ENCODE measurements at regions not wholly inside any gene's neighbourhood (a gene's known extent, or its start where the extent isn't known, plus 50 kb on each side); places are given as distances from the start of the nearest gene placed in this dataset.
"Not testable (repeated sequence)": the region's sequence is repeated elsewhere in the genome, so short reads cannot be mapped to it uniquely, and the experiment has no call there.

DNA sequence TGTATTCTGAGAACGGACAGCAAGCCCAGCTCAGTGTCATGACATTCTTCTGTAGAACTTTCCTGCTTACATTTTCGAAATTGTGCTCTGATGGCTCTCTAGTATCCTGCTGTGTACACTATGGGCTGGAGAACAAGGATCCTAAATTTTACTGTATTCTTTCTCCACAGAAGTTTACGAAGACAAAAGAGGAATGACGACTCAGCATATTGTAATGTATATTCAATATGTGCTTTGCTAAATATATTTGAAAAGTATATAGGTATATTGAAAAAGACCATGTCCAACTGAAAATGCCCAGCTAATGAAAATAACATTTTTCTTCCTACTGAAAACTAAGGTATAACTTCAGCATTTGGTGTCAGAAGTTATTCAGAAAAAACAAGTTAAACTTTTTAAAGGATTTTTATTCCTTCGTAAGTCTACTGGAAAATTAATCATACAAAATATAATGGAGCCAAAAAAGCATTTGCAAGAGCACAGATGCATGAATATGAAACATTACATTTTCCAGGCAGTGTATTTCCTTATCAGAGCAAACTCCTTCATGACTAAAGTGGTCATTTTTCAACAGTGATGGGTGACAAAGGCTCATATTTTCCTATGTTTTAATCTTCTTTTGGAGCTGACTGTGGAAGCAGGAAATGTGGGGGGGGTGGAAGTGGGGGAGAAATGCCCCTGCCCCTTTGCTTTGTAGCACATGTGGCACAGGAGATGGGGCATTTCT, 143.8 kb upstream of the THUMPD2 start:
- no peak for DNase-seq
- no peak overlapping the region for H3K27ac Mint-ChIP-seq
- peaks cover 41% of the 10 kb centered on the region for H3K4me1 Mint-ChIP-seq
- peaks cover 3% of the 10 kb centered on the region for H3K27me3 Mint-ChIP-seq
- no peak overlapping the region for H3K4me3 Mint-ChIP-seq
- H3K9me3 Mint-ChIP-seq, result no peaks in the 10 kb centered on the region
- no peak for ATAC-seq

GRCh38 chr2:39920307-39920801, 141.3 kb upstream of the THUMPD2 start:
- Mint-ChIP-seq H3K27me3 (no peaks in the 10 kb centered on the region), H3K27ac (peak overlapping the region; percentile 23 to 85), H3K4me3 (peak overlapping the region; percentile 59 to 75), H3K9me3 (no peaks in the 10 kb centered on the region), H3K4me1 (peaks cover 48% of the 10 kb centered on the region)
- DNase-seq (peak in 1 of 2 donors; percentile 26), ATAC-seq (peak; percentile 58)

GRCh38 chr2:39919511-39920306, 140.7 kb upstream of the THUMPD2 start:
- peaks cover 48% of the 10 kb centered on the region for H3K4me1 Mint-ChIP-seq
- DNase-seq, result peak in 1 of 2 donors; percentile 35
- ATAC-seq, result peak; percentile 91
- peak overlapping the region; percentile 45 to 53 for H3K27ac Mint-ChIP-seq
- H3K27me3 Mint-ChIP-seq, result no peaks in the 10 kb centered on the region
- H3K4me3 Mint-ChIP-seq, result peak overlapping the region; percentile 59 to 75
- H3K9me3 Mint-ChIP-seq, result no peaks in the 10 kb centered on the region

- Mint-ChIP-seq H3K27ac (peak overlapping the region in 1 of 2 donors; percentile 48), H3K4me3 (peak overlapping the region in 1 of 2 donors; percentile 52), H3K9me3 (no peaks in the 10 kb centered on the region)
These were observed 139.8 kb upstream of the THUMPD2 start for GRCh38 chr2:39918886-39919285.

DNA sequence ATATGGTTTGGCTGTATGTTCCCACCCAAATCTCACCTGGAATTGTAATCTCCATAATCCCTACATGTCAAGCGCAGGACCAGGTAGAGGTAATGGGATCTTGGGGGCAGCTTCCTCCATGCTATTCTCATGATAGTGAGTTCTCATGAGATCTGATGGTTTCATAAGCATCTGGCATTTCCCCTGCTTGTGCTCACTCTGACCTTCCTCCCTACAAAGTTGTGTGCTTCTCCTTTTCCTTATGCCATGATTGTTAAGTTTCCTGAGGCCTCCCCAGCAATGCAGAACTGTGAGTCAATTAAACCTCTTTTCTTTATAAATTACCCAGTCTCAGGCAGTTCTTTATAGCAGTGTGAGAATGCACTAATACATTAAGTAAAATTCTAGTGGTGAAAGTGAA, 138.3 kb upstream of the THUMPD2 start:
- H3K27me3 Mint-ChIP-seq, H3K4me3 Mint-ChIP-seq, DNase-seq, H3K9me3 Mint-ChIP-seq, ATAC-seq, H3K27ac Mint-ChIP-seq: not testable (repeated sequence)
- H3K4me1 Mint-ChIP-seq, result peaks cover 48% of the 10 kb centered on the region

More at GRCh38 chr2:39918886-39919285, 139.8 kb upstream of the THUMPD2 start:
- DNase-seq, result no peak
- Mint-ChIP-seq H3K27me3 (no peaks in the 10 kb centered on the region), H3K4me1 (peaks cover 50% of the 10 kb centered on the region)
- ATAC-seq, result no peak

GRCh38 chr2:39914949-39915348, 135.9 kb upstream of the THUMPD2 start:
- H3K4me3 Mint-ChIP-seq, result no peak overlapping the region
- peaks cover 29% of the 10 kb centered on the region for H3K4me1 Mint-ChIP-seq
- H3K27me3 Mint-ChIP-seq, result peaks cover 8% of the 10 kb centered on the region
- H3K27ac Mint-ChIP-seq, result no peak overlapping the region
- ATAC-seq (no peak), DNase-seq (no peak)
- no peaks in the 10 kb centered on the region for H3K9me3 Mint-ChIP-seq

DNA sequence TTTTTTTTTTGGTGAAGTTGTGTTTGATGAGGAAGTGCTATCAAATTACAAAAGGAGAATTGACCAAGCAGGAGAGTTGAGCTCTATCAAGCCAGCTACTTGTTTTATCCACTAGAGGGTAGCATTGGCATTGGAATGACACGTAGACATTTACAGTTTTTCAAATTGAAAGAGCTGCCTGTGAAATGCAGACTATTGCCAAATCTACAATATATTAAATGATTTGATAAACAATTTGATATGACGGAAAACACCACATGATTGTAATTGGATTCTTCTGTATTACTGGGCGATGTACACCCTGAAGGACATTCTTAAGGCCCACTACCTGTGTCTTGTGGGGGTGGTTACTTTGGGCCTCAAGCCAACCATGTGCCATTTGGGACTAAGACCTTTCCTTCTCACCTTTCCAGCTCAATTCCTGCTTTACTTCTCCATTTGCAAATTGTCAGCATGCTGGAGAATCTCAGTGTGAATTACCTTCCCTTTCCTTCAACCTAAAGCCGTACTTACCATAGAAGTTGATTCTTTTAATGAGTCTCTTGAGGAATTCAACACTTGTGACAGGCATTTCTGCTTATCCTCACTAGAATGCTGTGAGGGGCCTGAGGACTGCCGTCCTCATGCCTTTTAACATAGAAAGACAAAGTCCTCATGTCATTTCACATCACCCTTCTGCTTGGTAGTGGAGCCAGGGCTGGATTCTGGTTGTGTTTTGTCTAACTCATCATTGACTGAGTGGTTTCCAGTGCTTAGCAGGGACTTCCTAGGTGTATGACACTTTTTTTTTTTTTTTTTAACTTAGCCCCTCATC, 134.8 kb upstream of the THUMPD2 start:
- peak; percentile 75 for ATAC-seq
- peaks cover 20% of the 10 kb centered on the region for H3K4me1 Mint-ChIP-seq
- no peaks in the 10 kb centered on the region for H3K9me3 Mint-ChIP-seq
- DNase-seq, result peak in 1 of 2 donors; percentile 21
- peaks cover 19% of the 10 kb centered on the region for H3K27me3 Mint-ChIP-seq
- H3K4me3 Mint-ChIP-seq, result no peak overlapping the region
- peak overlapping the region in 1 of 2 donors; percentile 90 for H3K27ac Mint-ChIP-seq

GRCh38 chr2:39902103-39902502, 123.0 kb upstream of the THUMPD2 start:
- no peak overlapping the region for H3K27ac Mint-ChIP-seq
- H3K4me1 Mint-ChIP-seq, result no peaks in the 10 kb centered on the region
- ATAC-seq (peak; percentile 61), DNase-seq (no peak)
- peaks cover 9% of the 10 kb centered on the region for H3K27me3 Mint-ChIP-seq
- no peak overlapping the region for H3K4me3 Mint-ChIP-seq
- H3K9me3 Mint-ChIP-seq, result no peaks in the 10 kb centered on the region

GRCh38 chr2:39898934-39899333, 119.9 kb upstream of the THUMPD2 start:
- Mint-ChIP-seq H3K4me3 (no peak overlapping the region), H3K27ac (no peak overlapping the region), H3K9me3 (no peaks in the 10 kb centered on the region), H3K27me3 (no peaks in the 10 kb centered on the region), H3K4me1 (no peaks in the 10 kb centered on the region)
- ATAC-seq (no peak), DNase-seq (no peak)

DNA sequence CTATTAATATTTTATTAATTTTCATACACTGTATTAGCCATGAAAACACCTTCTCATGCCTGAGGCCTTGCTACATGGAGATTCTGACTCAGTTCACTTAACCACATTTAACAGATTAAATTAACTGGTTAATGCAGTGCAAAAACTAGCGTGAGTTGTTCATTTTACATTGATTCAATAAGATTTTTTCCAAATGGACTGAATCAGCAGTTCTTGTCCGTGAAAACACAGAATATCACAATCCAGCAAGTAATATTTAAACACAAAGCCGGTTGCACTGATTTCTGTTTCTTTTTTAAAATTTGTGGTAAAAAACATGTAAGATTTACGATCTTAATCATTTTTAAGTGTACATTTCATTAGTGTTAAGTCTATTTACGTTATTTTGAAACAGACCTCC, 118.2 kb upstream of the THUMPD2 start:
- H3K4me3 Mint-ChIP-seq, result no peak overlapping the region
- H3K9me3 Mint-ChIP-seq, result no peaks in the 10 kb centered on the region
- ATAC-seq (no peak), DNase-seq (no peak)
- H3K4me1 Mint-ChIP-seq, result no peaks in the 10 kb centered on the region
- no peaks in the 10 kb centered on the region for H3K27me3 Mint-ChIP-seq
- H3K27ac Mint-ChIP-seq, result no peak overlapping the region

- no peak for ATAC-seq
- no peak overlapping the region for H3K4me3 Mint-ChIP-seq
- no peaks in the 10 kb centered on the region for H3K4me1 Mint-ChIP-seq
- H3K27me3 Mint-ChIP-seq, result no peaks in the 10 kb centered on the region
- no peak for DNase-seq
- H3K27ac Mint-ChIP-seq, result no peak overlapping the region
- no peaks in the 10 kb centered on the region for H3K9me3 Mint-ChIP-seq
These were observed 115.0 kb upstream of the THUMPD2 start for GRCh38 chr2:39894082-39894481.

DNA sequence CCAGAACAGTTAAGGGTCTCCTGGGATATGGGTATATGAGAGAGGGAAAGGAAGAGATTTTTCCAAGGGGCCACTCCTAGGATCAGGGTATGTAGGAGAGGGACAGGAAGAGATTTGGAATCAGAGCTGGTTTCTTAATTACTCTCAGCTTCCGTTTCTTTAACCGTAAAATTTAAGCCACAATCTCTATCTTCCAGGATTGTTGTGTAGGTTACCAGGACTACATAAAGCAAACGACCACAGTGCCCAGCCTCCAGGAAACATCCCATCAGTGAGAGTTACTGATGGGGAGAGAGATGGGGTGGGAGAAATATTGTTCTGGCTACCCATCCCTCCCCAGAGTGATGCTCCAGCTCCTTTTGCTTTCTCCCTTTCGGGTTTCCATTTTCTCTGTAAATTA, 114.6 kb upstream of the THUMPD2 start:
- no peak overlapping the region for H3K4me3 Mint-ChIP-seq
- H3K27ac Mint-ChIP-seq, result no peak overlapping the region
- H3K4me1 Mint-ChIP-seq, result no peaks in the 10 kb centered on the region
- ATAC-seq (no peak), DNase-seq (no peak)
- no peaks in the 10 kb centered on the region for H3K9me3 Mint-ChIP-seq
- no peaks in the 10 kb centered on the region for H3K27me3 Mint-ChIP-seq

DNA sequence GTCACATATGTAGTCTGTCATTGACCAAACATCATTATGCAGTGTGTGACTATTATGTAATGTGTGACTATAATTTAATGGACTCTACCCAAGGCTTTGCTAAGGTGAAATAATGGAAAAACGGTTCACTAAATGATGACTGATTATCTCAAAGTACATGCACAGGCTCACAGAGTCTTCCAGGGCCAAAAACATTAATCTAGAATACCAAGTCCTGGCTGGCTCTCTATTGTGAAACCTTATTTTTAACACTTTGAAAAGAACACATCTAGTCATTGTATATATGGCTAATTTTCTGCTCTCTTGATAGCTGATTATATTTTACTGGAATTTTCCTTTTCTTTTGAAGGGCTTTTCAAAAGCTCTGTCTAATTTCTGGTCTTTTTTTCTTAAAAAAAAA, 102.9 kb upstream of the THUMPD2 start:
- H3K27ac Mint-ChIP-seq, result no peak overlapping the region
- peaks cover 0 to 6% of the 10 kb centered on the region in 2 donors for H3K9me3 Mint-ChIP-seq
- ATAC-seq (no peak), DNase-seq (no peak)
- no peaks in the 10 kb centered on the region for H3K27me3 Mint-ChIP-seq
- no peaks in the 10 kb centered on the region for H3K4me1 Mint-ChIP-seq
- H3K4me3 Mint-ChIP-seq, result no peak overlapping the region

GRCh38 chr2:39881494-39881893, 102.4 kb upstream of the THUMPD2 start:
- Mint-ChIP-seq H3K27ac (no peak overlapping the region), H3K9me3 (peaks cover 0 to 6% of the 10 kb centered on the region in 2 donors), H3K27me3 (no peaks in the 10 kb centered on the region), H3K4me1 (no peaks in the 10 kb centered on the region), H3K4me3 (no peak overlapping the region)
- no peak for DNase-seq
- no peak for ATAC-seq

- not testable (repeated sequence) for H3K27ac Mint-ChIP-seq, DNase-seq, H3K9me3 Mint-ChIP-seq, H3K4me1 Mint-ChIP-seq, H3K27me3 Mint-ChIP-seq, ATAC-seq, H3K4me3 Mint-ChIP-seq
These were observed 99.9 kb upstream of the THUMPD2 start for GRCh38 chr2:39879001-39879400.

Measured in stimulated activated naive CD8-positive, alpha-beta T cell treated with anti-CD3 and anti-CD28 coated beads, Interleukin-15, amount 100 ng/mL, for 72 hours (primary cell).